ENCODE measurements at regions not wholly inside any gene's neighbourhood (a gene's known extent, or its start where the extent isn't known, plus 50 kb on each side); places are given as distances from the start of the nearest gene placed in this dataset.

- Histone ChIP-seq H4K8ac (replicated peaks; ENCODE audit: insufficient read length, low read depth, low read length) (no peak overlapping the region), H3K23ac (ENCODE audit: insufficient read length, low read depth, low read length) (no peak overlapping the region), H3K27me3 (ENCODE audit: insufficient read depth, low read length) (no peaks in the 10 kb centered on the region), H3T11ph (ENCODE audit: low read length) (no peak overlapping the region), H3K79me2 (ENCODE audit: insufficient read depth, low read length) (no peaks in the 10 kb centered on the region), H3K56ac (ENCODE audit: insufficient read length, low read depth, low read length) (no peak overlapping the region), H3K4ac (ENCODE audit: low read depth, low read length) (no peak overlapping the region), H2AK5ac (ENCODE audit: insufficient read length, low read length) (no peak overlapping the region), H3K9ac (ENCODE audit: extremely low read depth, insufficient read length, low read length) (no peak overlapping the region), H3K23me2 (ENCODE audit: insufficient read length, low read depth, low read length, poor library complexity, severe bottlenecking) (no peaks in the 10 kb centered on the region), H3K79me1 (ENCODE audit: insufficient read depth, low read depth, low read length, poor library complexity, severe bottlenecking) (no peaks in the 10 kb centered on the region), H3K4me2 (ENCODE audit: insufficient read depth, insufficient read length, low read length) (no peak overlapping the region), H2AFZ (ENCODE audit: low read length) (no peak overlapping the region), H3K14ac (ENCODE audit: insufficient read depth, low read length) (no peak overlapping the region), H2BK15ac (ENCODE audit: low read depth, low read length) (no peak overlapping the region), H3K27ac (ENCODE audit: insufficient read length, low read depth, low read length) (no peak overlapping the region), H3K9me3 (ENCODE audit: control insufficient read depth, low read depth, low read length) (no peaks in the 10 kb centered on the region), H4K91ac (ENCODE audit: insufficient read length, low read depth, low read length) (no peak overlapping the region), H3K18ac (ENCODE audit: insufficient read length, low read depth, low read length) (no peak overlapping the region), H4K5ac (ENCODE audit: insufficient read length, low read depth, low read length) (no peak overlapping the region), H2BK20ac (ENCODE audit: low read depth, low read length, poor library complexity, severe bottlenecking) (no peak overlapping the region), H2BK12ac (ENCODE audit: insufficient read length, low read depth, low read length) (no peak overlapping the region), H4K20me1 (ENCODE audit: control insufficient read depth, insufficient read depth, insufficient read length) (no peaks in the 10 kb centered on the region), H2BK120ac (ENCODE audit: low read depth, low read length, poor library complexity, severe bottlenecking) (no peak overlapping the region), H2BK5ac (ENCODE audit: insufficient read length, low read length) (no peak overlapping the region), H3K4me1 (ENCODE audit: insufficient read depth, low read length) (no peaks in the 10 kb centered on the region)
- Mint-ChIP-seq H3K4me3 (no peak overlapping the region), H3K27me3 (ENCODE audit: low read depth) (no peaks in the 10 kb centered on the region), H3K9me3 (no peaks in the 10 kb centered on the region), H3K4me1 (no peaks in the 10 kb centered on the region; a peak in 2 of 4 replicates), H3K27ac (no peak overlapping the region), H3K36me3 (ENCODE audit: insufficient read depth in 1 of 3, low read depth in 3 of 3) (no peaks in the 10 kb centered on the region)
- TF ChIP-seq CTCF (conservative IDR thresholded peaks at IDR 0.05) = no peak
- DNase-seq = no peak
These were observed 538.0 kb upstream of the ATP2B1 start for GRCh38 chr12:90246688-90247087.

Measured in H9 (cell line).